ENCODE measurements at regions not wholly inside any gene's neighbourhood (a gene's known extent, or its start where the extent isn't known, plus 50 kb on each side); places are given as distances from the start of the nearest gene placed in this dataset.

DNA sequence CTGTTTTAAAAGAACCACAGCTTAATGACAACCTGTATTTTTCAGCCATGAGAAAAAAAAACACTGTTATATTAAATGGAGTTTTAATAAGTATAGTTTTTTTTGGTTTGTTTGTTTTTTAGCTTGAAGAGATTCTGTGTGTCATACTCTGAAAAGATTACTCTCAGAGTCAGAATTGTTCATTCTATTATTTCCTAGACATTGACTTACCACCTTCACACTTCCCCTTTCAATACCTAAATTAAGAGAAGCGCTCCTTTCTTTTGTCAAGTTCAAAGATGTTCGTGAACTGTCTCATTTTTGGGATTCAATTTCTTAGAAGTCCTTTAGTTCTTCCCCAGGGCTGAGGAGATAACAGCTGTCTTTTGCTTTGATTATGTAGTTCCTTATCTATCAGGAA lies 1201.6 kb upstream of the NUDT12 start:
- DNase-seq, result no peak

DNA sequence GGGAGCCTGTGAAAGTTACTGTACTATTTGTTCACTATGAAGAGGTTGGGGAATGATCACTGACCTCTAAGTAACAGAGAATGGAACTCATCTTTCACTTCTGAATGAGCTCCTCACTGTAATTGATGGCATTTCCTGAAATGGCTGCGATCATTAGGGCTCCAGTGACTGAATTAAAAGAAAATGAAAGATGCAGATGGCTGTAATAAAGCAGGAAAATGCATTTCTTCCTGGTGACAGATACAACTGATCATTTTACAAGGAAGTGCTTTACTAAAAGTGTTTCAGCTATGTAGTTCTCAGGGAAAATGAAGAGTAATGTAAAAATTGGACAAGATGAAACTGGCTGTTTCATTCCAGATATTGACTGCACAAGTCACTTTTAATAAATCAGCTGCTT lies 1200.6 kb upstream of the NUDT12 start:
- DNase-seq, result no peak

DNA sequence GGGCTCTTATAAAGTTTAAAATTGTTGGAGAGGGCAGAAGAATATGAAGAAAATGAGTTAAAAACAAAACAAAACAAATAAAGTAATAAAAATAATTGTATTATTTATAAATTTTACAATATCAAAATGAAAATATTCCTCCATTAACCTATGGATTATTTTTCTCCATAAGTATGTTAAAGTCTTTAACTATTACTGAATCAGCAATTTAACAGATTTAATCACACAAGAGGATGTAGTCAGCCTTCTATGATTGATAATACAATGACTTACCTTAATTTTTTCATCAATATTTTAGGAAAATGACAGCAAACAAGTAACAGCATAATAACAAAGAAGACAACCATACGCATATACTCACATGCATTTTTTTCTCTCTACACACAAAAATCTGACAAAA lies 1195.3 kb upstream of the NUDT12 start:
- DNase-seq, result no peak

DNA sequence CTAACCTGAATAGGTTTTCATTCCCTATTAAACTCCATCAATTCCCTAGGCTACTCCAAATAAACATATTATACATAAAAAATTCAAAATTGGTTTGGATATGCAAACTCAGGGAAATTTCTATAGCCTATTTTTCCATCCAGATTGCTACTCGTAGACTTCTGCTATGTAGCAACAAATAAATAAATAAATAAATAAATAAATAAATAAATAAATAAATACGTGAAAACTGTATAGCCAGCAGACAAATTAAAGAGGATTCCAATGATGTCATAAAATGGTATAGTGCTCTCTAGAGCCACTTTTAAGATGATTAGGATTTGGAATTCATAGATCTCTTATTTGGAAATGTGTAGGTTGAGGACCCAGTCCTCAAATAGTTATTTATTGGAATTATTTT lies 1193.2 kb upstream of the NUDT12 start:
- no peak for DNase-seq

DNA sequence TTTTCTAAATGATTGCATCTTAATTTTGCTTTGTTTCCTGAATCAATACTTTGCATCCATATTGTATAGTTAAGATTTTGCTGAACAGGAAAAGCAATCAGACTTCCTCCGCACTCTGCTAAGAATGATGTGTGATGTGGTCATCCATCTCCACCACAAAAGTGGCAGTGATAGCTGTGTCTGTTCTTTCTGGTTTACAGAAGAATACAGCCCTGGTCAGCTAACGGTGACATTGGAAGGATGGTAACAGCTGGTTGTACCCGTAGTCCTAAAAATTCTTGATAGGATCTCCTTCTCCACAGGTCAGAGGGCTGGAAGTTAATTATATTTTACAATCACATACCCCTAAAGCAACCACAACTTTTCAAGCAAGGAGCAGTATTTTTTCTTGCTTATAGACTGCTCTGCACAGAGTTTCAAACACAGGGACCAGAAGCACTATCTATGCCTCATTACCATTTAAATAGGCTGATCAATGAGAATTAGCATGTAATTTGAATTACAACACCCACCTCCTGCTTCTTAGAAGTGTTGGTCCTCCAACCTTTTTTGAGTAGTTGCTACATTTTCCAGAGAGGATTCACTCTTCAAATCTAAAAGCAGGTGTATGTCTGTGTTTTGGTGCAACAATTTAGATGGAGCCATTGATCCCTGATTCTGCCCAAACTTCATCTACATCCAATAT lies 1191.9 kb upstream of the NUDT12 start:
- no peak for DNase-seq

DNA sequence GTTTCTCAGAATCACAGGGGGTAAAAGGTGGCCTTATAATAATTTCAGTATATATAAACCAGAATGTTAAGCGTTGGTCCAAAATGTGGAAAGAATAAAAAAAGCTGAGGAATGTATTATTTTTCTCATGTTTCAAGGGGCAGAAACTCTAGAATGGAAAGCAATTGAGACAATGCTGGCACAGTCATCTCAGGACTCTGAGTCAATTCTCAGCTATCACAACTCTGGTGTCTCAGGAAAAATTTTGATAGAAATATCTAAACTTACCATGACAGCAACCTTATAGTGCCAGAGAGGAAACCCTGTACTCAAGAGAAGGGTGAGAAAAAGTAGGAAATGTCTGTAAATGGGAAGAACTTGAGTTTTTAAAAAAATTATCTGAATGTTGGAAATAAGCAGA lies 1189.4 kb upstream of the NUDT12 start:
- no peak for DNase-seq

DNA sequence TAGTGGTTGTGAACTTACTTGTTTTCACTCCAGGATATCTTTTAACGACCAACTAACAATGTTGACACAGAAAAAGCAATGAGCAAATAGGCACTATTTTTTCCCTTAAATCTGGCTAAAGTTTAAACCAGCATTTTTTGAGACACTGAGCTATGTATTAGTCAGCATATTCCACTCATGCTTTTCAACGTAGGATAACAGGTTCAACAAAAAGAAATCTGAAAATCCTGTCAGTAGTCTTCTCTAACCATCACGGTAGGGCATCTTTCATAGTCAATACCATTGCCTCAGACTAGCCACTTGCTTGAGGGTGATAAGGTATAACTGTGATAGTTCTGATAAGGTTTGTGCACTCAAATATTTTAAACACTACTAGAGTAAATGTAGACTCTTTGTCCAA lies 1177.3 kb upstream of the NUDT12 start:
- DNase-seq, result no peak

DNA sequence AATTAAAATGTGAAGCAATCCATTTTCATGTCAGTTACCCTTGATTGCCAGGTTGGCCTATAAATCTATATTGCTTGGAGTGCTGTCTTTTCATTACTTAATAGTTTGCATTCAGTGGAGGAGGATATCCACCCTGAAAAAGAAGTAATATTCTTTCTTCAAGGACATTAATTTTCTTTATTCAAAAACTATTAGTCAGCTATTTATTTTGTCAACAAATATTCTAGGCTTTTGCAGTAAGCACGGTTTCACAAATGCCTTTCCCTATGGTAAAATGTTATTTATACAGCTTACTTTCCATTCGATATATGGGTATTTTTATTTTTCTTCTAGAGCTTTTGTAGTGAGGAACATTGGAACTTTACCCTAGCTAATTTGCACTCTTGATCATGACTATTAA lies 1176.9 kb upstream of the NUDT12 start:
- DNase-seq, result no peak

DNA sequence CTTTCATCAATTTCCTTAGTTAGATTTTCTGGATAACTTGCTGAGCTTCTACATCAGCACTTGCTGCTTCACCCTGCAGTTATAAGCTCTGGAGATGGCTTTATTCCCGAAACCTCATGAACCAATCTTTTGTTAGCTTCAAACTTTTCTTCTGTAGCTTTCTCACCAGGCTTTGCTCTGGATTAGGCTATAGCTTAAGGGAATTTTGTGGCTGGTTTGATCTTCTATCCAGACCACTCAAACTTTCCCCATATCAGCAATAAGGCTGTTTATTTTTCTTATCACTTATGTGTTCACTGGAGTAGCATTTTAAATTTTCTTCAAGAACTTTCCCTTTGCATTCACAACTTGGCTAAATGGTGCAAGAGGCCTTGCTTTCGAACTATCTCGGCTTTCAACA lies 1173.5 kb upstream of the NUDT12 start:
- DNase-seq, result no peak

DNA sequence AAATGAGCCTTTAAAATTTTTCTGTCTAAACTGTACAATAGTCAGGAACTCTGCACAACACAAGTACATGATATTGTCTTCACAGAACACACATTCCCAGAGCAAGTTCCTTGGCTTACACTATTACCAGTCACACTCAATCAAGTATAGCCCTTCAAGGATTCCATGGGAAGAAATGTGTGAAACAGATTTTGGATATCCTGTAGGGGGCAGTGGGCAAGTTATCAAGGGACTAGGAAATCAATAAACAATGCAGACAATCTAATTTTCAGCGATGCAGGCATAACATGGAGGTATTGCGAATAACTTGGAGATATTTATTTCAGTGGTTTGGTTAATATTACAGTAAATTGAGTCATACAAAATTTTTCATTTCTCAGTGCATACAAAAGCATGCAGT lies 1171.5 kb upstream of the NUDT12 start:
- DNase-seq, result no peak

DNA sequence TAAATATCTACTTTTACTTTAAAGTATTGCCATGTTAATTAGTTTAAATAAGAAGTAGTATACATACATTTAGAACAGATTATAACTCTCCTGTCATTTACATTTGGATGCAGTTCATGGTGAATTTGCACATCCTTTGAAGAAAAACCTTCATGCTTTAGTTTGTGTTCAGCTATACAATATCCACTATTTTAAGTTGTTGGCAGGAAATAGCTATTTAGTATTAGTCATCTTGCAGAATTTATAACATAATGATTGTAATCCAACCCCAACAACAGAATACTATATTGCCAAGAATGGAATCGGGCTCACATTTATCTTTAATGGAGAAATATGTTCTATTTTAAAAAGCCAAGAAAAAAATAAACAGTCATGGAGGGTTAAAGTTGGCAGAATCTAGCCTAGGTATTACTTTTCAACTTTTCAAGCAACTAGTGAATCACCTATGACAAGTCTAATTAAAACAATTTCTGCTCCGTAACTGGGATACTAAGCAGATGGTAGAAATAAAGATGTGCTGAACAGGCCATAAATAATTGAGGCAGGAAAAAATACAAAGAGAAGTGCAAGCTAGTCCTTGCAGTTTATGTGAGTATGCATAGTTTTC lies 1170.6 kb upstream of the NUDT12 start:
- DNase-seq, result no peak

DNA sequence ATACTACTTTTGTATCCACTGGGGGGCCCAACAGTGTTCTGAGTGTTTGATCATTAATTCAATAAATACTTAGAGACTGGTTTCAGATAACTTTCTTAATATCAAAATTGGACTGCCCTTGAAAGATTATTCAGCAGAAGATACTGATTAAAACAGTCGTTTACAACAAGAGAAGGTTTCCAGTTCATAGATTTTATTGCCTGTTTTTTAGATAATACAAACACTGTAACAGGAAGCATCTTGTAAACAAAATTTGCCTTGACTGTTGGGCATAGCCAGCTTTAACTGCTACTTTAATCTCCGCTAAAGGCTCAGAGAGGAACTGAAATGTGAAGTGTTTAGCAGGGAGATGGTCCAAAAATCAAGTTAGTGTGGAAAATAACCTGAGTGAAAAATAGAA lies 1168.7 kb upstream of the NUDT12 start:
- no peak for DNase-seq

DNA sequence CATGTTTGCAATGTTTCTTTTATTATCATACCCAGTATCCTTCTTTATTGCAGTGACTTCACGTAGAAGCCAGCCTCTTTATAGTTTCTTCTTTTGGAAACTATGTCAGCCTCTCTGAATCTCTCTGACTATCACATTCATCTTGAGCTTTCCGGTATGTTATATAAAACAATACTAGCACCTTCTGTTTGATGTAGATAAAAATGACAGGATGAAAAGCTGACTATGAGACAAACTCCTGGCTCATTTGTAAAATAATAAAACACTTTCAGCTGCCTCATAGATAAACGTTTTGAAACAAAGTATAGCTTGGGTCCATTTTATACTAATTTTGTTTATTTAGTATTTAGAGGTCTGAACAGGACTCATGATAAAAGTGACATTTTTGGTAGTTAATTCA lies 1145.4 kb upstream of the NUDT12 start:
- DNase-seq, result no peak

DNA sequence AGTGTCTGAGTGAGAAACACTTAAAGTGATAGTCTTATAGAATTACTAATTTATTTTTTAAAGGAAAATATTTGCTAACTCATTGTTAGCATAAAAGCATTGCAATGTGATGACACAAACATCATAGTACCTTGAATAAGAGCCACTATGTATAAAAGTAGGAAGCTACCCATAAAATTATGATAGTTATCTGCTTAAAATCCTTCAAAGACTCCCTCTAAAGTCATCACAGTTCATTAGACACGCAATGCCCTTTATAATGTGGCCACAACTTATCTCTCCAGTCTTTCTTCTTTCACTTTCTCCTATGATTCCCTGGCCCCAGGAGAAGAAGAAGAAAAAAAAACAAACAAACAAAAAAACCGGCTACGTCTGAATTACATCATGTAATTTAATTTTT lies 1144.0 kb upstream of the NUDT12 start:
- DNase-seq, result no peak

DNA sequence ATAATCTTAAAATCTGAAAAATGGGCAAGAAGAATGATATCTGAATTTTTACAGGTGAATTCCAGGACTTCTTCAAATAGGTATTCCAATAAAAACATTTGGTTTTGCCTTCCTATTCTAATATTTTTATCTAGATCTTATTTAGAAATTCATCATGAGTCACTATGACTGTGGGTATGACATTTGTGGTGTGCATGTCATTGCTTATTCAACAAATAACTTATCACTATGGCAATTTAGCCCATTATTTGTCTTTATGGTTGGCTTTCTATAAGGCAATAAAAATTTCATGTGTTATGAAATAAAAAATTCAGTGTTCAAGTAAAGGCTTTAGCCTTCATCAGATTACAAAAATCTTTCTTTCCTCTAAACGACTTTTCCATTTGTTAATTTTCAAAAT lies 1139.6 kb upstream of the NUDT12 start:
- DNase-seq, result no peak

DNA sequence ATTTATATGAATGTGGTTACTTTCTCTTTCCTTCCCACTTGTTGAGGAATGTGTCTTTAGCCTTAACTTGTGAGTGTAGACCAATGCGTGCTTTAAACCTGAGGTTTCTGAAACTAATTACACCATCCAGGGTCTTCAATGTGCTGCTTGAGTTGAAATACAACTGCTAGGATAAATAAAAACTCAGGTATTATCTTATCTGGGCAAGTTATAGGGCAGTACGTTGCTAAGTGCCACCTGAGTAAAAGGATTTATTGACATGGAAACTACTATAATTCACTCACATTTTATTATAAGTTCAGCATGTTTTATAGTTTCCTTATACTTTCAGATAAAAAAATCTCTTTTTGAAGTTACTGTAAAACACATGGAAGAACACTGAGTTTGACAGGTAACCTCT lies 1136.8 kb upstream of the NUDT12 start:
- DNase-seq, result no peak

DNA sequence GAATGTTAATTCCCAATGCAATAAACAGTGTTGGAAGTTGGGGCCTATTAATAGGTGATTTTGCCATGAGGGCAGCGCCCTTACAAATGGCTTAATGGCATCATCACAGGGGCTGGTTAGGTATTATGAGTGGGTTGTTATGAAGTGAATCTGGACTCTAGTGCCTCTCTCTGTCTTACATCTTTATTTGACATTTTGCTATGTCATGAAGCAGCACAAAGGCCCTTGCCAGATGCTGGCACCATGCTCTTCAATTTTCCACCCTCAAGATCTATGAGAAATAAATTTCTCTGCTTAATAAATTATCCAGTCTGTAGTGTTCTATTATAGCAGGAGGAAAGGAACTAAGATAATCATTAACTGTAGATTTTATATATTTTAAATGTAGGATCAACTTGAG lies 1098.7 kb upstream of the NUDT12 start:
- DNase-seq, result no peak

DNA sequence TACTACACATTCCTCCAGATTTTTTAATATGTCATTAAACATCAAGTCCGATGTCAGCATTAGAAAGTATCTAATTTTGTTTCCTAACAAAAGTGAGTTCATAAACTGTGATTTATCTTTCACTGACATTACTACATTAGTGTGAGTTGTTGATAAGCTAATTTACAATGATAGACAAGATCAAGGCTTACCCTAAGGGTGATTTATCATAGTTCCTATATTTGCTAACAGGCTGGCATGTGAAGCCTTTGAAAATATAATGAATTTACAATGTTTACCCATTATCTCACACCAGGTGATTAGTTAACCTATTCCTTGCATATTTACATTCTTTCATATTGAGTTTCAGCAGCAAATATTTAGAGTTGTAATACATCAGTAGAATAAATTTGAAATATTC lies 1096.9 kb upstream of the NUDT12 start:
- no peak for DNase-seq

DNA sequence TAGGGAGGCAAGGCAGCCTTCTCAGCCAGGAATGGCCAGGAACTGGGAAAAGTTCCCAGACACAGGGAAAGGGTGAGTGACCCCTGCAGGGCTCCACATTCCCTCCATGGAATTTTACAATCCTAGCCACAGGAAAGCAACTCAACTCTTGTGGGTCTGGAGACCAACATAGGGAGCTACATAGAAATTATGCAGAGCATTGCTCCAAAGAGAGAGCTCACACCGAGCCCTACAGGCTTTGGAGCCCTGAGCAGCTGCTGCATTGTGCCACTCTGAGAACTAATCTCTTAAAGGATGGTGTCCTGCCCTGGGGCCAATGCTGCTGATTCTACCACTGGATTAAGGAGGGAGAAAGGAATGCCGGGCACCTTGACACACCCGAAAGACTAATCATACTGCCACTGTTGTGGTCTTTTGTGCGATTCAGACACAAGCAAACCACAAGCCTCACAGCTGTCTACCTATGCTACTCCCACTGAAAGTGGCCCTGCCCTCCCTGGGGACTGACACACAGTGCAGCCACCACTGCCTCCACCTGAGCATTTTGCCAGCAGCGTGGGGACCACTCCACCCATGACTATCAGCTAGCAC lies 1089.8 kb upstream of the NUDT12 start:
- DNase-seq, result no peak

DNA sequence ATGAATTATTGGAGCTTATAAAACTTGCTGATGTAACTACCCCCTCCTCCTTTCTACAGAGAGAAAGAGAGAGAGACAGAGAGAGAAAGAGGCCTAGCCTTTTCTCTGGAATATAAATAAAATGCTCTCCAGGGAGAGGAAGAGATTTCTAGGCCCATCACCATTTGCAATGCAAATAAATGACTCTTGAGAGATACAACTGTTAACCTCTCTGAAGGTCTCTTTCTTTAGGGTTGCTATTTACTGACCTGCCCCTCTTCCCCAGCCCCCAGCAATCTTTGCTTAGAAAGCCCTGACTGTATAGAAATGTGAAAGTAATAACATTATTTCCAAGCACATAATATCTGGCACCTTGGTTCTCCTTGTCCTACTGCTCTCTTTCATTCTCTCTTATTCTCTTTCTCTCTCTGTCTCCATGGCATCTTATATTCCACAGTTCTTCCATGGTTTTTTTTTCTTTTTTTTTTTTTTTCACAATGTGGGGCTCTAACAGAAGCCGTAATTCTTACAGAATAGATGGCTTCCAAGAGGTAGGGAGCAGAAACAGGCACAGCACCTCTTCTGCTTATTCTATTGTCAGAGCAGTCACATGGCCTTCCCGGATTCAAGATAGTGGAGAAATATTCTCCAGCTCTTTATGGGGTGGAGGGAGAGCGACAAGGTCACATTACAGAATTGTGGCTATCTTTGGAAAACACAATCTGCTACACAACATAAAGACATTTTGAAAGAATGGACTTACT lies 1087.9 kb upstream of the NUDT12 start:
- no peak for DNase-seq

DNA sequence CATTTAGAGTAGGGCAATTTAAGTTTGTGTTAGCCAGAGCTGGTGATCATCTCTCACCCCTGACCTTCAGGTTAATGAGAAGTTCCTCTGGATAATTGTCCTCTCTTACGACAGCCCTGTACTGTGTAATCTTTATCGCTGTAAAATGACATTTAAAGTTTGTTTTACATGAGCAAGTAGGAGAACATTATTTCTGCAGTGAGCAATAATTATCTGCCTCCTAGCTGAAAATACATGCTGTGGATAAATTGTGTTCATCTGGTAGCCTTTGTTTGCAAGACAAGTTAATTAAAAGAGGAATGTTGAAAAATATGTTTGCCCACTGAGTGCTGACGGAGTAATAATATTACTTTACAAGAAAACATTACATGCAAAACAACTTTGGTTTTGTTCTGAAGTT lies 1083.8 kb upstream of the NUDT12 start:
- no peak for DNase-seq

DNA sequence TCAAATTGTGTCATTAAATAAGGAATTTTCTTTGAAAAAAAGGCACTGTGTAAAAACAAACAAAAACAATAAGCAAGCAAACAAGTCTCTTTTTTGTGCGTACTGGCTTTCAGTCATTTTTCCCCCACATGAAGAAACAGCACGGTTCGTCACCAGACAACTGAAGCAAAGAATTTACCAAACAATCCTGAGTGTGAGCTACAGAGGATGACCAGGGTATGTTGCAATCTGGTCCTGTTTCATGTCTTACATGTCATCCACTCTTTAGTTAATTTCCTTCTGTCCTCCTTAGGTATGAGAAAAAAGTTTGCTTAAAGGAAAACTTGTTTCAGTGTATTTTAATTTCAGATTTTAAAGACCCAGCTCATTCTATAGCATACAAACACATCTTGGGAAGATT lies 1080.7 kb upstream of the NUDT12 start:
- DNase-seq, result no peak

DNA sequence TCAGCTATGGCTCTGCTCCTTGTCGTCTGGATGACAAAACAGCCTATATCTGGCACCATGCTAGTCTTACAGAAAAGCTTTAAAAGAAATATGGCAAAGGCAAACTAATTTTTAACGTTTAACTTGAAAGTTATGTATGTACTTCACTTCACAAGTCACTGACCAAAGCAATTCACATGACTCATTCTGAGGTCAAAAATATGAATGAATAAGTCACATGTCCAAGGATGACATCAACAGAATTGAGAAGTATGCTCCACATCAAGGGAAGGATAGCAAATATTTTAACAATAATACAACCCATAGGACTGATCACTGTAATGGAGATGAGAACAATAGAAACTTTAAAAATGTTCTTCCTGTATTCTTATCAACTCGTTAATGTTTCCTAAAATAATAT lies 1072.6 kb upstream of the NUDT12 start:
- no peak for DNase-seq

DNA sequence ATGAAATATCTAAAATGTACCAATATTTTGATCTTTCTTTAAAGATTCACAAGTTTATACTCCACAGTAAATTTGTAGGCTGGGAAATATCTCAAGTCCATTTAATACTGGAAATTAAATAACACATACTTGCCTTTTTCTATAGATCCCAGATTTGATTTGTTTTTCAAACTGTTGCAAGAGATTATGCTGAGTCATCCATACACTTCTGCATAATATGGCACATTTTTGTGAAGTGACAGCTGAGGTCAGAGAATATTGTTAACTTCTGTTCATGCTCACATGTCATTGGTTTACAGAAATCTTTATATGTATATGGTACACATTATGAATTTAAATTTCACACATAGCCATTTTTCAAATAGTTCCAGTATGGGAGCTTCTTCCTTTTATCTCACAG lies 1066.3 kb upstream of the NUDT12 start:
- no peak for DNase-seq

Data from RPMI8226 (cell line).